ENCODE measurements at regions not wholly inside any gene's neighbourhood (a gene's known extent, or its start where the extent isn't known, plus 50 kb on each side); places are given as distances from the start of the nearest gene placed in this dataset.

DNA sequence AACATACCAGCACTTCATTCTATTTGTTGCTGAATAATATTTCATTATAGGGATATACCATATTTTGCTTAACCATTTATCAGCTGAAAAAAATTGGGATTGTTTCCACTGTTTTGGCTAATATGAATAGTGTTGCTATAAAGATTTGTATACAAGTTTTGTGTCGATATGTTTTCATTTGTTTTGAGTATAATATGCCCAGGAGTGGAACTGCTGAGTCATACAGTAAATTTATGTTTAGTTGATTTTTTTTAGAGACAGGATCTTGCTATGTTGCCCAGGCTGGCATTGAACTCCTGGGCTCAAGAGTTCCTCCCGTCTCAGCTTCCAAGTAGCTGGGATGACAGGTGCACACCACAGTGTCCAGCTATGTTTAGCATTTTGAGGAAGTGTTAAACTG, 131.5 kb upstream of the TMCC3 start:
- TF ChIP-seq POLR2A (IDR thresholded peaks at IDR 0.05) = no peak
- TF ChIP-seq, protein P1, sequence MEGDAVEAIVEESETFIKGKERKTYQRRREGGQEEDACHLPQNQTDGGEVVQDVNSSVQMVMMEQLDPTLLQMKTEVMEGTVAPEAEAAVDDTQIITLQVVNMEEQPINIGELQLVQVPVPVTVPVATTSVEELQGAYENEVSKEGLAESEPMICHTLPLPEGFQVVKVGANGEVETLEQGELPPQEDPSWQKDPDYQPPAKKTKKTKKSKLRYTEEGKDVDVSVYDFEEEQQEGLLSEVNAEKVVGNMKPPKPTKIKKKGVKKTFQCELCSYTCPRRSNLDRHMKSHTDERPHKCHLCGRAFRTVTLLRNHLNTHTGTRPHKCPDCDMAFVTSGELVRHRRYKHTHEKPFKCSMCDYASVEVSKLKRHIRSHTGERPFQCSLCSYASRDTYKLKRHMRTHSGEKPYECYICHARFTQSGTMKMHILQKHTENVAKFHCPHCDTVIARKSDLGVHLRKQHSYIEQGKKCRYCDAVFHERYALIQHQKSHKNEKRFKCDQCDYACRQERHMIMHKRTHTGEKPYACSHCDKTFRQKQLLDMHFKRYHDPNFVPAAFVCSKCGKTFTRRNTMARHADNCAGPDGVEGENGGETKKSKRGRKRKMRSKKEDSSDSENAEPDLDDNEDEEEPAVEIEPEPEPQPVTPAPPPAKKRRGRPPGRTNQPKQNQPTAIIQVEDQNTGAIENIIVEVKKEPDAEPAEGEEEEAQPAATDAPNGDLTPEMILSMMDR (IDR thresholded peaks at IDR 0.05) = no peak

Measured in prostate gland (tissue), 2 donors.